Endothelial cell of hepatic sinusoid (primary cell): ENCODE measurements at regions not wholly inside any gene's neighbourhood (a gene's known extent, or its start where the extent isn't known, plus 50 kb on each side); places are given as distances from the start of the nearest gene placed in this dataset.
"Not testable (repeated sequence)": the region's sequence is repeated elsewhere in the genome, so short reads cannot be mapped to it uniquely, and the experiment has no call there.

Source experiments
- in situ Hi-C: cut with HindIII; loops from 2 replicates; pipeline ENCODE4 v1.10.0; 2017; ENCODE audit warnings: low sequenced_read_pairs

- in situ Hi-C loops: not testable (repeated sequence)
Observed at GRCh38 chr16:22572331-22573224, 61.9 kb downstream of the NPIPB5 start.

DNA sequence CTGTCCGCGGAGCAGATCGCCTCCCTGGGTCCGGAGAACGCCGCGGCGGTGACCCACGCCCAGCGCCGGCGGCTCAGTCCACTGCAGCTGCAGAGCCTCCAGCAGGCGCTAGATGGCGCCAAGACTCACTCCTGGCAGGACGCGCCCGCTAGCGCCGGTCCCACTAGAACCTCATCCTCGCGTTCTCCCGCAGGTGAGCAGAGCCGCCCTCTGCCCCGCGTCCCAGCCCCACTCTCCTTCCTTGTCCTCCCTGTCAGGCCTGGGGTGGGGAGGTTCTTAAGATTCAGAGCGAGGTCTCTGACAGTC is 62.5 kb downstream of the NPIPB5 start:
- in situ Hi-C loops: not testable (repeated sequence)

DNA sequence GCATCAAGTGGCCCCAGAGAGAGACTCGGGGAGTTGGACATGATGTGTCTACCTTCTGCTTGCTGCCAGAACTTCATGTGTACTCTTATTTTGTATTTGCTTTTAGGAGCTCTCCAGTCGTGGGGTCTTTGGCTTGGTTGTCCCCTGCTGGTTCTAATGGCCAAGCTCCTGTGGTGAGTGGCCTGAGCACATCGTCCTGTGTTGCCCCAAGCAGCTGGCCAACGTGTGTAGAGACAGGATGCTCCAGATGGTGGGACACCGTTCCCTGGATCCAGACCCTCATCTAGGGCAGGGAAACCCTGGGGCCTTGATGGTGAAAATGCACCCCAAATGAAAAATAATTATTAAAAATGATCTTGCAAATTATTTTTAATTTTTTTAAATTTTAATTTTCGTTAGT is 65.8 kb downstream of the NPIPB5 start:
- in situ Hi-C loops: not testable (repeated sequence)

DNA sequence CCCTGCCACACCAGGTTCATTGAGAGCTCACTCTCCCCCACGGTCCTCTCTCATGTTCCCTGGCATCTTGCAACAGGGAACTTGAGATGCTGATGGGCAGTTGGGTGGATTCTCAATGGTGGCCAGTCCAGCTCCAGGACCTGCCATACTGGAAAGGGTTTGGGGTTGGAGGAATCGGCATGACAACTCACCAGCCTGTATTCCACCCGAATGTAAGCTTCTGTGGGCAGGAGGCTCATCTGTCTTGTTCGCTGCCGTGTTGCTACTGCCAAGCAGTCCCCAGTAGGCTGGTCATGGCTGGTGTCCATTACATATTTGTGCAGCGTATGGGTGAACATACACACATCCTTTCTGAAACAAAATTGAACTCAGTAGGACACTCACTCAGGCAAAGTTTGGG is 72.5 kb downstream of the NPIPB5 start:
- in situ Hi-C loops: not testable (repeated sequence)

DNA sequence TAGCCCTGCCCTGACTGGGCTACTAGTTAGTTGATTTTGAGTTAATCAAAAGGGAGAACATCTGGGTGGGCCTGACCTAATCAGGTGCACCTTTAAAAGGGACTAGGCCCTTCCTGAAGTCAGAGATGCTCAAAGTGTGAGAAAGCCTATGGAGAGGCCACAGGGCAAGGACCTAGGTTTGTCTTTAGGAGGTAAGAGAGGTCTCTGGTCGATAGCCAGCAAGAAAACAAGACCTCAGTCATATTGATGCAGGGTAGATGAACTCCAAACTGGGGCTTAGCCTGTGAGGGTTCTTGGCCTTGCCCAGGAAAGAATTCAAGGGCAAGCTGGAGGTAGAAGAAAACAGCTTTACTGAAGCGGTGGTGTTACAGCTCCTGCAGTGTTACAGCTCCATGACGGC is 73.8 kb downstream of the NPIPB5 start:
- in situ Hi-C loops: not testable (repeated sequence)

- in situ Hi-C loops: not testable (repeated sequence)
Observed at GRCh38 chr16:22584941-22585340, 74.2 kb downstream of the NPIPB5 start.

DNA sequence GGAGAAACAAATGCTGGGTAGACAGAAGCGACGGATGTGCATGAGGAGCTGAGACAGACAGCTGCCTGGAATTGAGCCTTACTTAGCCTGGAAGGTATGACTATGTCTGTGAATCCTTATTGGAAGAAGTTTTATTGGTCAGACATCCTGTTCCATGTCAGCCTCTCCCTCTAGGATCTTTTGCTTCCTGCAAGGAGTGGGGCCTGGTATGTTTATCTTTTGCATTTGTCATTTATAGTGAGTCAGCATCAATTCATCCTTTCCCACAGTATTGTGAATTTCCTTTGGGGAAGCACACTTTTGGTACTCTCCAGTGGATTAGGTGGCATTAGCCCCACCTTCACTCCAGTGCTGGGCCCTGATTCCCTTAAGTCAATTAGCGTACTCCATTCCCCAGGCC is 74.7 kb downstream of the NPIPB5 start:
- in situ Hi-C loops: not testable (repeated sequence)

DNA sequence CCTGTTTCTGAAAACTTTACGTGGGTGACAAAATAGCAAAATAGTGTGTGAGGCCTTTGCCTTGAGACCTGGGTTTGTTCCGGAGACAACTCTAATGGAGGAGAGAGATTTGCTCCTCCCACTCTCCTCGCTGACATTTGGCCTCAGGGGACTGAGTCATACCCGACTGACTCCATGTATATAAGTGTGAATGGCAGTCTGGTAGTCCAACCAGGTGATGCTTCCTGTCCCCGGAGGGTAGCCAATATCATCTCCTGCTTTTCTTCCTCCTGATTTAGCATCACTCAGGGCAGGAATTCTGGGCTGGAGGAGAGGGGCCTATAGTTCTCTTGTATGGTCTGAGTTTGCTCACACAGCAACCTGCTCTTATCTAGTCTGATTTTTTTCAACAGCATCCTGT is 76.0 kb downstream of the NPIPB5 start:
- in situ Hi-C loops: not testable (repeated sequence)

- in situ Hi-C loops: not testable (repeated sequence)
Observed at GRCh38 chr16:22589757-22590156, 79.1 kb downstream of the NPIPB5 start.

DNA sequence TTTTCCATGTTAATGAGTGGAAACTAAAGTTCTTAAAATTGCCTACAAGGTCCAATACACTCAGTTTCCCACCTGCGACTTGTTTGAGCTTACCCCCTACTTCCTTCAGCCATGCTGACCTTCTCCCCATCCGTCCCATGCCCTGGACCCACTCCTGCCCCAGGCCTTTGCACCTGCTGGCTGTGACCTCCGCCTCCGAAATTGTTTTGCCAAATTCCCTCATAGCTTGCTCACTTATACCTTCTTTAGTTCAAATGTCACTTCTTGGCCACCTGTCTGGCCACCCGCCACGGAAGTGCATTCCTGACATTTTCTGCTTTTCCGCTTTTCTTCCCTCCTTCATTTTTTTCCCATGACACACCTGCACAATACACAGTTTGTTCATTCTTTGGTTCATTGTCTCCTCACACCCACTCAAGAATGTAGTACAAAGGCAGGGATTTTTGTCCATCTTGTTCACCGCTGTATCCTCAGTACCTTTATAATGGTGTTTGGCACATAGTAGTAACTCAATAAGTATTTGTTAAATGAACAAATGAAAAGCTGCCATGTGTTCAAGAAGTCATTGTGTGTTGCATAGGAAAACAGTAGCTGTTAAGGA is 85.9 kb downstream of the NPIPB5 start:
- in situ Hi-C loops: not testable (repeated sequence)

GRCh38 chr16:22603744-22604143 is 93.1 kb downstream of the NPIPB5 start:
- in situ Hi-C loops: not testable (repeated sequence)

GRCh38 chr16:22606619-22607018 is 95.9 kb downstream of the NPIPB5 start:
- in situ Hi-C loops: not testable (repeated sequence)

DNA sequence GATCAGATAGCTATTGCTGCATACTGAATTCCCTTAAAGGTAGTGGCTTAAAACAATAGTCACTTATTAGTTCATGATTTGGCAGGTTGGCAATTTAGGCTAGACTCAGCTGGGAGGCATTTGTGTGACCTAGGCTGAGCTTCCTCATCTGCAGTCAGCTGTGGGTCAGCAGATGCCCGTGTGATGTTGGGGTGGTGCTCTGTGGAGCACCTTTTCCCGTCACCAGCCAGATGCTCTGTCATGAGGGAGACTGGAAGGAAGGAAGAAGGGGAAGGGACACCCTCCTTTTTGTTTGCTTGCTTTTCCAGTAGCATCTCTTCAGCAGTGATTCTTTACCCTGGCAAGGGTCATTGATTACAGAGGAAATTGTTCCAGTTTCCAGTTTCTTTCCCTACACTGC is 99.1 kb downstream of the NPIPB5 start:
- in situ Hi-C loops: not testable (repeated sequence)

GRCh38 chr16:22611128-22611527 is 100.4 kb downstream of the NPIPB5 start:
- in situ Hi-C loops: not testable (repeated sequence)

DNA sequence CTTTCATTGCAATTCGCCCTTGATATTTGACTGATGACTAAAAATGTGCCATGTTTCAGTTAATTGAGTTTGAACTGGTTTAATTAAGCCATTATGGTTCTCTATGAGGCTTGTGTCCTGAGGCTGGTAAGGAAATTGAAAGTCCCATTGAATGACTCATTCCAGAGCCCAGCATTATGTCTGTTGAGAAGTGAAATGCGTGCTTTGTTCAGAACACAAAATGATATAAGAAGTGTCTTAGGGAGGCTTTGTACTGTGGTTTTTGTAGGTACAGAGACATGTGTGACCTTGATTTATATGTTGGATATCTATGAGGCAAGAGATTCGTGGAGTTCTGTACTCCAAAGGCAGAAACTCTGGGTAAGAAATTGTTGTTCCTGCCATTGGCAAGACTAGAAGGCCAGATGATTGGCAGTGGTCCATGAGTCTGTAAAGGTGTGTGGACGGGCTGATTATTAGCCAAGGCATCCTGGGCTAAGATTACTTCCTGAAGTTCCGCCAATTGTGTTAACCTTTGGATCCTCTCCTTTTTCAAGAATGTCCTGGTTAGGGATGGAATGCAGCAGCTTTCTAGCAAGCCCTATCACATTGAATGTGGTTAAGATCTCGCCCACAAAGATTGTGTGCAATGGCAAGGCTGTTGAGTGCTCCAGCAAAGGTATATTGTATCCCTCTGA is 103.7 kb downstream of the NPIPB5 start:
- in situ Hi-C loops: no loop called here

DNA sequence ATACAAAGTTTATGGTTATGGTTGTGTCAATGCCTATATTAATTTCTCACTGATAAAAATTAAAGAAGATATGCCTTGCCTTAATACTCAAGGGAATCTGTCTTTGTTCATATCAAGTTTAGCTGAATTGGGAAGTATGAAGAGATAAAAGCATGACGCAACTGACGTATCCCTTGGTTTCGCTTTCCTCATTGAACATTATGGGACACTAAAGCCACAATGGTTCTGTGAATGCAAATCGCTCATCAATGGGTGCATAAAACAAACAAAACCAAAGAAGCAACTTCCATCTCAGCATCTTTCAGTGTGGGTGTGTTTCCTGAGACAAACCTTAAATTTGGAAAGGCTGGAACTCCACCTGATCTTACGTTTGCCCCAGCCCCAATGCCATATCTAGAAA is 108.2 kb downstream of the NPIPB5 start:
- in situ Hi-C loops: no loop called here

DNA sequence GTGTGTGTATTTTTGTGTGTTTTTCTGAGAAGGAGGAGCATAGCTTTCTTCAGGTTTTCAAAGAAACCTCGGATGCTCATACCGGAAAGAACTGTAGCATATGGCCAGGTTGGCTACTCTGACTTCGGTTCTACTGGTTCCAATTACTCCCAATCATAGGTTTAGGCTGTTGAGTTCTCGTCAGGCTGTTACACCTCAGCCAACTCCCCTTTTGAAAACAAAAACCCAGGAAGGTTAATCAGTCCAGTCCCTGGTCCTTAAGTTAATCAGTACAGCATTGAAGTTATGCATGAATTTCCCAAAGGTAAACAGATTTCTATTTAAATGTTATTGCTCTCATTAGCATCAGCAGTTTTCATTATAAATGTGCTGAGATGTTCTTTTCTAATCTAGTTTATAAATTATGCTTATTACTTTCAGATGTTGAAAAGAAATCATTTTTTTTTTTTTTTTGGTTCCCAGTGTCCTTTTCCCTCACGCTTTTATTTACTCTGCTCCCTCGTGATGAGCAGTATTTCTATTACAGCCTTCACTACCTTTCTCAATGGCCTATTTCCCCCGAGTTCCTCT is 111.0 kb downstream of the NPIPB5 start:
- in situ Hi-C loops: no loop called here

GRCh38 chr16:22622703-22623102 is 112.0 kb downstream of the NPIPB5 start:
- in situ Hi-C loops: no loop called here

DNA sequence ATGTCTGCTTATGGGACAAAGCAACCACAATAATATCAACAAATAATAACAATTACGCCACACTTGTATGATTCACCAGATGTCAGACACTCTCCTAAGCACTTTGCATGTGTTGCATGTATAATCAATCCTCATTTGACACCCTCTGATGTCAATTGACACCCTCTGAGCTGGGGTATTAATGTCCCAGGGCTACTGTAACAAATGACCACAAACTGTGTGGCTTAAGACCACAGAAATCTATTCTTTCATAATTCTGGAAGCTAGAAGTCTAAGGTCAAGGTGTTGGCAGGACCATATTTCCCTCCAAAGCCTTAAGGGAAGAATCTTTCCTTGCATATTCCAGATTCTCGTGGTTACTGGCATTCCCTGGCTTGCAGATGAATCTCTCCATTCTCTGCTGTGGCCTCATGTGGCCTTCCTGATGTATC is 112.7 kb downstream of the NPIPB5 start:
- in situ Hi-C loops: no loop called here

DNA sequence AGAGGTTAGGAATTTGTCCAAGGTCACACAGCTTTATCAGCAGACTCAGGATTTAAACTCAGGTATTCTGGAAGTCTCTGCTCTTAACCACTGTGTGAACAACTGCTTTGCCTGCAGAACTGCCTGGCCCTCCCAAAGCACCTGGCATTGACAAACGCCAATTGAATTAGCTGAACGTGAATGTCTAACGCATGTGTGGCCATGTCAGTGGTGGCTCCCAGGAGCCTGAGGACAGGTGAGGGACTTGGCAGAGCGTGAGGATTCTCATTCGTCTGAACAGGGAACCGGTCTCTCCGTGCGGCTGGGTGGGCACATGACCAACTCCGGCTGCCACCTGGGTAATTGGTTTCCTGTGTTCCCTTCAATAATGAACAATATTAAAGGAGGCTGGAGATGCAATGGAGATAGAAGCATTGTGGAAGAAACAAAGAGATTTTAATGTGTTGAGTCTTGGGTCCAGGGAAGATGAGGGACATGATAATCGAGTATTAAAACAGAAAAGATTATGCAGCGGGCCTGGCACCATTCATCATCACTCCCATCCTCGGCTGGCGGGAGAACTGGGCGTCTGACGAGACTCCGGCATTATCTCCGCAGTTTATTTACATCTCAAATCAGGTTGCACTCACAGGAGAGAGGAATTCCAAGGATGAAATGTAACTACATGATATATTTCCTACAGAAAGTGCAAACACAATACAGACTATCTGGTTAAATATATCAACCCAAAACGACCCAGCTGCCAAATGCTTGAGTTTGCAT is 113.5 kb downstream of the NPIPB5 start:
- in situ Hi-C loops: no loop called here
